Activated CD4-positive, alpha-beta T cell treated with anti-CD3 and anti-CD28 coated beads for 4 hours (primary cell): ENCODE measurements at regions not wholly inside any gene's neighbourhood (a gene's known extent, or its start where the extent isn't known, plus 50 kb on each side); places are given as distances from the start of the nearest gene placed in this dataset.
"Not testable (repeated sequence)": the region's sequence is repeated elsewhere in the genome, so short reads cannot be mapped to it uniquely, and the experiment has no call there.

ENCODE experiments used
- DNase-seq, 2 donors: peaks; one replicate each; pipeline ENCODE4 v3.0.0-alpha.2; 2020

GRCh38 chr5:90128551-90128950 is 281.0 kb downstream of the CETN3 start:
- DNase-seq = no peak

GRCh38 chr5:90119531-90119971 is 290.0 kb downstream of the CETN3 start:
- no peak for DNase-seq

GRCh38 chr5:90117005-90117404 is 292.6 kb downstream of the CETN3 start:
- no peak for DNase-seq

- no peak for DNase-seq
Observed at GRCh38 chr5:90113108-90113507, 296.4 kb downstream of the CETN3 start.

GRCh38 chr5:90112033-90112692 is 297.4 kb downstream of the CETN3 start:
- no peak for DNase-seq

GRCh38 chr5:90111364-90112032 is 298.1 kb downstream of the CETN3 start:
- no peak for DNase-seq

- DNase-seq = no peak
Observed at GRCh38 chr5:90109285-90109684, 300.3 kb downstream of the CETN3 start.

- no peak for DNase-seq
Observed at GRCh38 chr5:90099099-90099498, 310.5 kb downstream of the CETN3 start.

- no peak for DNase-seq
Observed at GRCh38 chr5:90097082-90097477, 312.5 kb downstream of the CETN3 start.

- DNase-seq = no peak
Observed at GRCh38 chr5:90096415-90097081, 313.0 kb downstream of the CETN3 start.

GRCh38 chr5:90095292-90096060 is 314.1 kb downstream of the CETN3 start:
- no peak for DNase-seq

- no peak for DNase-seq
Observed at GRCh38 chr5:90093751-90094485, 315.6 kb downstream of the CETN3 start.

- no peak for DNase-seq
Observed at GRCh38 chr5:90092734-90093133, 316.8 kb downstream of the CETN3 start.

- no peak for DNase-seq
Observed at GRCh38 chr5:90084342-90084741, 325.2 kb downstream of the CETN3 start.

- DNase-seq = not testable (repeated sequence)
Observed at GRCh38 chr5:90073026-90073570, 336.5 kb downstream of the CETN3 start.

- no peak for DNase-seq
Observed at GRCh38 chr5:90071656-90072055, 337.9 kb downstream of the CETN3 start.

- no peak for DNase-seq
Observed at GRCh38 chr5:90071066-90071465, 338.5 kb downstream of the CETN3 start.

GRCh38 chr5:90066920-90067319 is 342.6 kb downstream of the CETN3 start:
- no peak for DNase-seq

GRCh38 chr5:90056911-90057705 is 352.4 kb downstream of the CETN3 start:
- no peak for DNase-seq

GRCh38 chr5:90055831-90056328 is 353.7 kb downstream of the CETN3 start:
- DNase-seq = no peak

GRCh38 chr5:90054612-90055011 is 354.9 kb downstream of the CETN3 start:
- no peak for DNase-seq
